Stimulated activated naive CD4-positive, alpha-beta T cell (primary cell): ENCODE measurements at regions not wholly inside any gene's neighbourhood (a gene's known extent, or its start where the extent isn't known, plus 50 kb on each side); places are given as distances from the start of the nearest gene placed in this dataset.

Source experiments
- DNase-seq, 6 experiments: peaks; one replicate each; lab custom pipeline; 2025; lab: John Stamatoyannopoulos, UW

DNA sequence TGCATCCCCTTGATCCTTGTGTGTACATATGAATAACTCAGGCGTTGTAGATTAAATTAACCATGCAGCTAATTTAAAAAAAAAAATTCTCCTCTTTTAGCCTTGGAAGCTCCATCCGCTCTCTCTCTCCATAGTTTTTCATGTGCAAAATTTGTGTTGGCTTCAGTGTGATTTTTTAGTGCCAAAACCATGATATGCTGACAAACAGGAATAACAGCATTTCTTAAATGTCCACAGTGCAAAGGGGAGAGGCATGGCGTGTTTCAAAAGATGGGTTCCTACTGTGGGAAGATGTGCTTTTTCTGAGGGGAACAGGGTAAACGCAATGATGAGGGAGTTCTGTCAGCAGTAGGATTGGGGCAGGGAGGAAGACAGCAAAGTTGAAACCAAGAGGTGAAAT is 247.0 kb downstream of the ICOS start:
- DNase-seq: no peak

DNA sequence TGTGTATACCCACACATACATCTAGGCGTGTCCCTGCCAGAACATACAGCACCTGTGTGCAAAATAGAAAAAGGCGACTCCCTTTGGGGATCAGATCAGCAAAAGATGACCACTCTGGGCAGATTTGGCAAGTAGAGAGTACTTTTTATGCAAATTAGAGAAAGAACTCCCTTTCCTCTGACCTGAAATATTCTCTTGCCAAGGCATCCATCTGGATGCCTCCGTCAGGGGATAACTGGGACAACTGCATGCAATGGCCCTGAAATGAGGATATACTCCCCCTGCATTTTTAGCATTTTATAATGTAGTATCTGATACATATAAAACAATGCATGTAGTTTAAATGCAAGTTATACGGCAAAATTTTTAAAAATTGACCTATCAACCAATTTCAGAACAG is 247.7 kb downstream of the ICOS start:
- no peak for DNase-seq

DNA sequence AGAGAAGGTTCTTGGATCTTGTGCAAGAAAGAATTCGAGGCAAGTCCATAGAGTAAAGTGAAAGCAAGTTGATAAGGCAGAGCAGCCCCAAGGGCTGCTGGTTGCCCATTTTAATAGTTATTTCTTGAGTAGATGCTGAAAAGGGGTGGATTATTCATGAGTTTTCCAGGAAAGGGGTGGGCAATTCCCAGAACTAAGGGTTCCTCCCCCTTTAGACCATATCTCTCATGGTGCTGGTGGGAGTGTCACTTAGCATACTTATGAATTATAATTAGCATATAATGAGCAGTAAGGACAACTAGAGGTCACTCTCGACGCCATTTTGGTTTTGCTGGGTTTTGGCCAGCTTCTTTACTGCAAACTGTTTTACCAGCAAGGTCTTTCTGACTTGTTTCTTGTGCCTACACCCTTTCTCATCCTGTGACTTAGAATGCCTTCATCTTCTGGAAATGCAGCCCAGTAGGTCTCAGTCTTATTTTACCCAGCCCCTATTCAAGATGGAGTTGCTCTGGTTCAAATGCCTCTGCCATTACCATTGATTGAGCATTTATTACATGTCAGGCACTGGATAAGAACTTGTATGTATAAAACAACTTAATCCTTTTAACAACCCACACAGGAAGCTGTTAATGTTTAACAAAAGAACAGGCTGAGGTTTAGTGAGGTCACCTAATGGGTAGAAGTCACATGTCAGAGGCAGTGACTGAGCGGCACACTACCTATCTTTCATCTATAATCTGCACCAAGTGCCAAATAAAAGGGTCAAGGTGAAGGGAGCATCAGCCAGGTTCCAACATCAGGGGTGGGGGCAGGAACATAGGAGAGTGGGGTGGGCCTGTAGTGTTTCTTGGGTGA is 250.9 kb downstream of the ICOS start:
- no peak for DNase-seq

DNA sequence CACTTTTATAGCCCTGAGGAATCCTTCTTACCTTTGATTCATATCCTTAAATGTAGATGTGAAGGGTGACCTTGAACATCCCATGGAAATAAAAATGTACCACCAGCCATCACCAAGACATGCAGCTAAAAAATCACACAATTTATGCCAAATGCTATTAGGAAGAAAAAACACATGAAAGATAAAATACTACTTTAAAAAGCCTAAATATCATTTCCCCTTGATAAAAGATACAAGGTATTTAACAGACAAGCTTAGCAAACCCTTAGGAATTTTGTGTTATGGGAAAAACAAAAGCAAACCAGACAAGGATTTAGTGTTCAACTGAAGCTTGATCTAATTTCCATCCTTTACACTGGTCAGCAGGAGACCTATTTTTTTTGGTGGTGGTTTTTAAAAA is 255.0 kb downstream of the ICOS start:
- DNase-seq: no peak

DNA sequence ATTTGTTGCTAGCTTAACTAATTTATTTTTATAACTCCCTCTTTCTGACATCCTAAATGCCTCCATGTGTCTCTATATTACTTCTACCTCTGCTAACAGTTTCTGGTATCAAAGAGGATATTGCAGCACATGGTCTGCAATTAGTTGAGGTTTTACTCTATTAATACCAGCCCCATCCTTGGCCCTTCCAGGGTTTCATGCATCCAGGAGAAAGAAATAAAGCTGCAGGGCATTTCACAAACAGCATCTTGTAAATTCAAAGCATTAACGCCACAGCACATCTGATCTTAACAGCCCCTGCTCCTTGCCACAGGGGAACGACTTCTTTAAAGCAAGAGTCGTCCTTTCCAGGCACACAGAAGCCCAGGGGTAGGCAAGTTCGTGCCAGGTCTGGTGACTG is 258.9 kb downstream of the ICOS start:
- DNase-seq: no peak

DNA sequence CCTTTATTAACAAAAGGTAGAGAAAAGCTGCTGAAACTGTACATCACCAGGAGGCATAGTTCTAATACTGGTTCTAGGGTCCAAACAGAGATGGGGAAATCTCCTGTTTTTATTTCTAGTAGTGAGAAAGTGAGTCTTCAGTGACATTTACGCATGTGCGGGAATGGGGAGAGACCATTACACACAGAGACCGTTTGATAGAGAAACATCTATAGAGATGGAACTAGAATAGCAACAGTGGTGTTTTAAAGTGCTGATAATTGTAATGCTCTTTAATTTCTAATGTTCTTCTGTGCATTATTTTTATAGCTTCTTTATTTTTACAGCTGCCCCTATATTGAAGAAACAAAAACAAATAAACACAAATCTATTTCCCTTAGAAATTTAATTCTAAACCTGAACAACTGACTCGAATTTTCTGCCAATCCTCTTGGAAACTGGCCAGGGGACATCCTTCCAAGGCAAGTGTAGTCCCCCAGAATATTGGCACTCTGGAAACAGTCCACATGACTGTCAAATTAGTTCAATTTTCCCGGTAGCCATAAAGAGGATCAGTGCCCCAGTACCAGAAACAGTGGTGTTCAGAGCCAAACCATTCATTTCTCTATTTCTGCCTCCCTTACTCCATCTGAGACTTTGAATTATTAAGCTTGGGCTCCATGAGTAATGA is 260.9 kb downstream of the ICOS start:
- no peak for DNase-seq

DNA sequence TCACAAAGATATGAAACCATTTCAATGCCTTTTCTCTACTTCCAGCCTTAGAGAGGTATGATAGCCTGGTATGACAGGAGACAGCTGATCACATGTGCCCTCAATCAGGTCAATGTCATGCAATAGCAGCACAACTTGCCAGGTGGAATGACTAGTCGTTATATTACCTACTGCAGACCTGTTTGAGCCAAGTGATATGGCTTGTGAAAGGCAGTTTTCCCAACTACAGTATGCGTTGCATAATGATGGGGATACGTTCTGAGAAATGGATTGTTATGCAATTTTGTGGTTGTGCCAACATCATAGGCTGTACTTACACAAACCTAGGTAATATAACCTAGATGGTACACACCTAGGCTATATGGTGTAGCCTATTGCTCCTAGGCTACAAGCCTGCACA is 262.8 kb downstream of the ICOS start:
- no peak for DNase-seq

DNA sequence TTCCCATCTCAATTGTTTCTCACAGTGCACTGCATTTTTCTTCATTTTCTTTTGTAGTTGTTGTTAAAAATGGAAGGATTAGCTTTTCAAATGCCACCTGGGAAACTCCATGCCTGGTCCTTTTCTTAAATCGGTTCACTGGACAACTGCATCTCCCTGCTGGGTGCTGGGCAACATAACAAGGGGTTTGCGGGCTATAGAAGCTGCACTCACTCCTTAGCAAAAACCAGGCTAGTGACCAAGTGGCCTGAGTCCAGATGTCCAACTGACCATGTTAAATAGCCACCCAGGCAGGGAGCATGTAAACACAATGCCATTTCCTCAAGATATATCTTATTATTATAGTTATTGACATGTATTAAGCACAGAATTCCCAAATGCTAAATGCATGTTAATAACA is 264.9 kb downstream of the ICOS start:
- no peak for DNase-seq

DNA sequence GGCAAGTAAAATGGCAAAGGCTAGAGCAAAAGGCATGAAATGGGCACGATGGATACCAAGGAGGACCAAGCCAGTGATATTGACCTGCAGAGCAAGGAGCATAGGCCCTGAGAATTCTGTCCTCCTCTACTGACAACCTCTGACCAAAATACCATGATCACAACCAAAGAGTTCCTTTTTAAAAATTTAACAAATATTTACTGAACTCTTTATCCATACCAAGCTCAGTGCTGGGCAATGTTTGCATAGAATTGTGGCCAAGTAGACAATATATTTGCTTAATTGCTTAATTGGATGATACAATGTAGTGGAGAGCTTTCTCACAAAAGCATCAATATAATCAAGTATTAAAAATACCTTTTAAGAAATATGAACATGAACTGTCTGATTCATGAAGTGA is 265.7 kb downstream of the ICOS start:
- DNase-seq: no peak

DNA sequence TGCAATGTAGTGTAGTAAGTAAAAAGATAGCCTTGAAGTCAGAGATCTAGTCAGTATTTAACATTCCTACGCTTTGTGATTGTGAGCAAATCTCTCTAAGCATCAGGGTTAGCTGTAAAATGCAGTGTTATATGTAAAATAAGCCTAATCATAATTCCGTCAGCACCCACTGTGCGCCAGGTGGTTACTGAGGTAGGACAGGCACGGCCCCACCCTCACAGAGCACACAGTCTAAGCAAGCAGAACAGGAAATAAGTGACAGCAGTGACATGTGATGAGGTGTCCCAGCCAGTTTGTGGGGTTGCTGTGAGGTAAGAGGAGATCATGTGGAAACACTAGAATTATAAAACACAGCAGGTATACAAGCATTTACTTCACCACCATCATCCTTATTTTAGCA is 267.1 kb downstream of the ICOS start:
- DNase-seq: no peak

DNA sequence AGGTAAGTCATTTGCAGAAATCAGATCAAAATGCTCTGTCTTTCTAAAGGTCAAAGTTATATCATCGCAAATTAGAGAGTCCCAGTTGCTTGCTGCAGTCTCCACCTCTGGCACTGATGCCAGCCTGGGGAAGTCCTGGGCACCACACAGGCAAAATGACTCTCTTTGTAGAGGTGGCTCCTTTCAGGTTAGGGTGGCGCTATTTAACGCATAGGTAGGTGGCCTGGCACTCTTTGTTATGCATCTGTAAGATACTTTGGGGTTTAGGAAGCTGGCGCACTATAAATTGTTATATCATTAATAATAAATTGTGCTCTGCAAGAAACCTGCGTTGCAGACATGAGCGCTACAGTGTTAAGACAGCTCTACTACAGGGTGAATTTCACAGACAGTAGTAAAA is 268.5 kb downstream of the ICOS start:
- no peak for DNase-seq

DNA sequence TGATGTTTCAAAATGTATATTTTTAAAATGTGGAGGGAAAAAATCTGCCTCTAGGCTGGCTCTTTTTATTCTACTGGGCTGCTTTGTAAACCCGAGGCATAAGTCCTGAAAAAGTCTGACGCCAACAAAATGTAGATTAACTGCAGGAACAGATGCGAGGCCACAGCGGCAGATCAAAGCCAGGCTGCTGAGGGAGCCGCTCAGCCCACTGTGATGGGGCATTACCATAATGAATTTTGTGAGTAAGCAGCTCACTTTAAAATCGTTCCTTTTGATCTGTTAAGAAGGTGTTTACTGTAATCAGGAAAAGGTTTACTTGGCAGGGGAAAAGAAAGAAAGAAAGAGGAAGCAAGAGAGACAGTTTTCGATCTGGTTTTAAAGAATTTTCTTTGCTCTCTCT is 269.0 kb downstream of the ICOS start:
- no peak for DNase-seq

DNA sequence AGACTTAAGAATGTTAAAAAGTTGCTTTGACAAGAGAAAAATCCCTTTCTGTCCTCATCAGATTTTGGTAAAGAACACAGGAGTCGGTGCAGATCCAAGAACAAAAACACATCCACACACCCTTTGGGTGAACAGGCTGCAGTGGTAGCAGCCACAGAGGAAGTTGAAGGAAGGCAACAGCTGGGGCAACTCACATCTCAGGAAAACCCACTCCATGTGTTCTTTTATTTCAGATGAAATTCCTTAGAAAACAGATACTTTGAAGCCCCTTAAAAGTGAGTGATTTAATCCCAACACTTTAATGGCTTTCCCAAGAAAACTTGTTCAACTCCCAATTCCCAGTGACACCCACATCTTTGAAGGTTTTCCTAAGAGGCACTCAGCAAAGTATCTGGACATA is 271.3 kb downstream of the ICOS start:
- no peak for DNase-seq

DNA sequence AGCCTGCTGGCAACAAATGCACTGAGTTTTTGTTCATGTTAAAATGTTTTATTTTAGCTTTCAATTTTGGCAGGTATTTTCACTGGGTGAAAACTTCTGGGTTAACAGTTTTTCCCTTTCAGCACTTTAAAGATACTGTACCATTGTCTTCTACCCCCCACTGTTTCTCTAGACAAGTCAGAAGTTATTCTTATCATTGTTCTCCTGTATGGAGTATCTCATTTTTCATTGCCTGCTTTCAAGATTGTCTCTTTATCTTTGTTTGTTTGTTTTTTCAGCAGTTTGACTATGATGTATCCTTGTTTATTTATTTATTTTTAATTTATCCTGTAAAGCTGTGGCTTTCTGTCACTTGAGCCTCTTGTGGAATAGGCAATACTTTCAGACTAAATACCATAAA is 277.0 kb downstream of the ICOS start:
- no peak for DNase-seq

DNA sequence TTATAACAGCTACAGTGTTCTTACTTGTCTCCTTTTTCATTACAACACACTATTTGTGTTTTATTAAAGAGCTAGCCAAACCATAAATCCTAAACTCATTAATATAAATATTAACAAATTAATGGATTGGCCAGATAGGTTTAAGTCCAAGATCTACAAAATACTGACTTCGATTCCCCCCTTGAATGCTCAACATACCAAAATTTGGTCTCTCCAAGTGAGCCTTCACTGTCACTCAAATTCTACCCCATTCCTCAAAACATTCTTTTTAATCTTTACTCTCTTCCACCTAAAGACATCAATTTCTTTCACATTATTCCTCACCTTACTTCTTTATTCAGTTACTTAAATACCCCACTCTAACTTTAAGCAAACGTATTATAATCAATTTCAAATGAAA is 281.5 kb downstream of the ICOS start:
- DNase-seq: no peak

DNA sequence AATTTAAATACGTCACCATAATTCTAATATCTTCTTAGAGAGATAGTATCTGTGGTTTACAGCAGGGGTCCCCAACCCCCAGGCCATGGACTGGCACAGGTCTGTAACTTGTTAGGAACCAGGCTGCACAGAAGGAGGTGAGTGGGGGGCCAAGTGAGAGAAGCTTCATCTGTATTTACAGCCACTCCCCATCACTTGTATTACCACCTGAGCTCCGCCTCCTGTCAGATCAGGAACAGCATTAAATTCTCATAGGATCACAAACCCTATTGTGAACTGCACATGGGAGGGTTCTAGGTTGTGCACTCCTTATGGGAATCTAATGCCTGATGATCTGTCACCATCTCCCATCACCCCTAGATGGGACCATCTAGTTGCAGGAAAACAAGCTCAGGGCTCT is 282.6 kb downstream of the ICOS start:
- no peak for DNase-seq

DNA sequence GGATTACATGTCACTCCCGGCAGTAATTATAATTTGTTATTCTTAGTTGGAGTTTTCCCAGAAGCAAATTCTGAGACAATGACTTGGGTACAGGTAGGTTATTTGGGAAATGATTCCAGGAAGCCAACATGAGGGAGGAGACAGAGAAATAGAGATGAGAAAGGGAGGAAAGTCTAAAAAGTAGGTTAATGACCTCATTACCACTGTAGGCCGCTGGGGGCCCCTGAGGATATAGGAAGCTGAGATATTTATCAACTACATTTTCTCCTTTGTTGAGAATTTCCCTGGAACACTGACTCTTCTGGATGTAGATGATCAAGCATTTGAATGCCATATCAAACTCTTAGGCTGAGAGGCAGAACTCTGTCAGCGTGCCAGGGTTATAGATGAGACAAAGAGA is 284.3 kb downstream of the ICOS start:
- no peak for DNase-seq

DNA sequence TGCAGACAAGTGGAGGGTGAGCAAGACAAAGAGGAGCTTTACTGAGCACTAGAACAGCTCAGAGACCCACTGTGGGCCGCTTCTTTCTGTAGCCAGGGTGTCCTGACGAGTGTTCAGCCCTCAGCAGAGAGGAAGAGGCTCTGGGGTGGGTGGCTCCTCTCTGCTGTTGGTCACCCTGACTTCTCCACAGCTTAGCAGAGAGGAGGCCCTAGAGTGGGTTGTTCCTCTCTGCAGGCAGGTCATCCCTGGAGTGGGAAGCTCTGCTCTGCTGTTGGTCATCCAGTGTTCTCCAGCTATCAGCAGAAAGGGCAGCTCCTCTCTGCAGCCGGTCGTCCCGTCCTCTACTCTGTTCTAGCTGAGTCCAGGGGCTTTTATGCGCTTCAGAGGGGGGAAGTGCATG is 286.5 kb downstream of the ICOS start:
- DNase-seq: no peak

DNA sequence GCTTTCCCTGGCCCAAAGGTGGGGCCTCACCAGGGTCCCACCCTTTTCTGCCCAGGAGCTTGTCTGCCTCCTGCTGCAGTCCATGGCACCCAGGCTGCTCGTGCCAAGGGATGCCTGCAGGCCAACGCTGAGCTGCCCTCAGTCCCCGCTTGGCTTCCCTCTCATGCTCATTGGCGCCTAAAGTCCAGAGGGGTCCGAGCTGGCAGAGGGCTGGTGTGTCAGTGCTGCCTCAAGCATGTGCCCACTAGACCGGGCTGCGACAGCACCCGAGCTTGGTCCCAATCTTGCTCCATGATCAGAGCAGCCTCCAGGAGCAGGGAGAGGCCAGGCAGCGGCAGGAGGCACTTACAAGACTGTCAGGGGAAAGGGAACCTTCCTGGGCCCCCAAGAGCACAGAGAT is 287.0 kb downstream of the ICOS start:
- no peak for DNase-seq

DNA sequence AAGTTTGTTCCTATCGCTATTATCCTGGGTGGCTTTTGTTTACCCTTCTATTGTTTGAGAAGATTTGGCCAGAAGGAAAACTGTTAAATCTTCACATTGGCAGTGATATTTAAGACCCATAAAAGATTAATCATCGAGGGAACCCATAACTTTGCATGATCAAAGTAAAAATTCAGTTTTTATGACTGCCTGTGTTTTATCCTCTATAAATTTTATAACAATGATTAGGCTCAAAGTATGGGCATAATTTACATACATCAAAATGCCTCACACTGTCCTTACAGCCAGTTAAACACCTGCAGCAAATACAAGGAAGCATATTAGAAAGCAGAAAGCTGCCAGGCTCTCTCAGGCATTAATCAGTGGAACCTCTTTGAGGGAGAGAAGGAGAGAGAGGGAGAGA is 289.1 kb downstream of the ICOS start:
- no peak for DNase-seq

DNA sequence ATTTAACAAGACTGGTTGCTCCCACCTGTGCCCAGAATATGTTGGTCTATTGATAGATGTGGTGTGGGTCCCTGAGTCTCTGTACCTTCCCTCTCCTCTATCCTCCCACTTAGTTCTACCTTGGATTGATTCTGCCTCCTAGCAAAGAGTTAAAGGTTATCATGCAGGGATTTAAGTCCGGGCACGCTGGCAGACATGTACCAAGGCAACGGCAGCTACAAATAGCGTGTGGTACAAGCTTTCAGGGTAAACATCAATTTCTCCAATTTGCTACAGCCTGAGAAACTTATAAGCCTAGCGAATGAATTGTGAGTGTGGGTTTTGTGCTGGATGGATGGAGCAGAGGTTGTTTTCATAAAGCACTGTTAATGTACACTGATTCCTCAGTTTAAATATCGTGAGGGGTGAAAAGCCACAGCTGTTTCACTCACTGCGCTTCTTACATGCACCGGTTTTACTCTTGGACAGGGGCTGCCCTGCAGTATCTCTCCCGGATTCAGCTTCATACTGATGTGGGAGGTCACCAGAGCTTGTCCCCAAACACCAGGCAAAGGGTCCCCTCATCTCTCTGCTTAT is 289.8 kb downstream of the ICOS start:
- DNase-seq: no peak

DNA sequence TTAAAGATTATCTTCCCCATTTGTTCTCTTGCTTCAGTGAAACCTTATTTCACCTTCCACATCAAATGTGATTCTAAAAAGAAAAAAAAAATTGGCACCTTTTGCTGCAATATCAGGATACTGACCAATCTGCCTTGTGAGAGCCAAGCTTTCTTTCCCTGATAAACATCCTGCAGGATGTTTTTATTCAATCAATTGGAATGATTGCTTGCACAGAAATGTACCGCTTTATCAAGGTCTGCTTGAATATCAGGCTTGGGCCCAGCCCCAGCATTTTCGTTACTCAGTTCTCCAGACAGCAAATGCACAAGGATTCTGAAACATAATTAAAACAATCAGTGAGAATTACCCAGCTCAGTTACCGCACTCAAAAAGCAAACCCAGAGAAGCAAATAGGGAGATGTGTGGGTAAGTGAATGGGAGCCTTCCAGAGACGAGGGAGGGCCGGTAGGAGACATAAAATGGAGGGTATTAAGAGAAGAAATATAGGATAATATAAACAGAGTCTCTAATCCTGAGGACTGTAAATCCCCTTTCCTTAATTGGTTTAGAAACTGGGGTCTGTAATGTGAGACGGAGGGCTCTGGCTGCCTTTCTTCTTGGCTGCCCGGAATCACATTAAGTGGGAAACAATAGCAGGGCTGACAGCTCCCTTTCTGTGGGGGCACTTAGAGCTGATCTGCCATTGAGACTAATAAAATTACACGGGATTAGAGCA is 291.8 kb downstream of the ICOS start:
- no peak for DNase-seq

DNA sequence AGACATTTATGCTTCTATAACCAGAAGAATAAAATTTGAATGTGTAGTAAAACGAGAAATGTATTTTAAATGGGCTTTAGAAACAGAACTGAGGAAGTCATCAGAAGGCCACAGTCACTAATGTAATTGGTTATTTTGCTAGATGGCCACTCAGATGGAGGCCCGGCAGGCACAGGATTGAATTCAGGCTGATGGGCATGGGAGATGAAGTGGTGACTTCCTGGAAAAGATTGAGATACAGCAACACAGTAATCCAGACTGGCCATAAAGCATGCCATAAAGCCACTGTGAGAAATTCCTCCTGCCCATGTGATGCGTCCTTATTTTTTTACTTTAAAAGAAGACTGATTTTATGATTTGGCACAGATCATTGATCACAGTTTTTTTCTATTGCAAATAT is 297.7 kb downstream of the ICOS start:
- DNase-seq: no peak
